NCI-H82 treated with DMSO at 0.1 percent for 48 hours (cell line): ENCODE measurements at regions not wholly inside any gene's neighbourhood (a gene's known extent, or its start where the extent isn't known, plus 50 kb on each side); places are given as distances from the start of the nearest gene placed in this dataset.
"Not testable (repeated sequence)": the region's sequence is repeated elsewhere in the genome, so short reads cannot be mapped to it uniquely, and the experiment has no call there.

Source experiments
- DNase-seq: peaks from one replicate; lab custom pipeline; 2025; ENCODE audit not compliant: unreplicated experiment; lab: John Stamatoyannopoulos, UW

DNA sequence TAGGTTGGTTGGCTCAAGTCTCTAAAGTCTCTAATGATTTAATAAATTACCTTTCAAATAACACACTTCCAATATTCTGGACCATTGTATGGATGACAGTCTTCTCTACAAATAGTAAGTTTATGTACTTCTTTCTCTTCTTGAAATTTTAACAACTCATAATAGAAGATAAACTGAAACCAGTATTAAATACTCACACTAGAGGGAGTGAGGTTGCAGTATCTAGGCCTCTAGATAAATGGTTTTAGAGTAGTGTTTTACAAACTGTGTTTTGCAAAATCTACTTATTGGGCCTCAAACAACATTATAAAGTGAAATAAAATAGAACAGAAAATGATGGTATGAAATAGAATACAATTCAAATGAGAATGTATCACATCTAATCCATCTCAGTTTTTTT, 479.9 kb upstream of the BRINP3 start:
- no peak for DNase-seq

DNA sequence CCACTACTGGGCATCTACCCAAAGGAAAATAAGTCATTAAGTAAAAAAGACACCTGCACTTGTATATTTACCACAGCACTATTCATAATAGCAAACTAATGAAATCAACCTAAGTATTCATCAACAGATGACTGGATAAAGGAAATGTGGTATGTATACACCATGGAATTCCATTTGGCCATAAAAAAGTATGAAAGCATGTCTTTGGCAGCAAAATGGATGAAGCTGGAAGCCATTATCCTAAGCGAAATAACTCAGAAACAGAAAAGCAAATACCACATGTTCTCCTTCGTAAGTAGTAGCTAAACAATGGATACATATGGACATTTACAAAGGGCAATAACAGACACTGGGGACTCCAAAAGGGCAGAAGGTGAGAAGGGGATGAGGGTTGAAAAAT, 485.7 kb upstream of the BRINP3 start:
- no peak for DNase-seq

DNA sequence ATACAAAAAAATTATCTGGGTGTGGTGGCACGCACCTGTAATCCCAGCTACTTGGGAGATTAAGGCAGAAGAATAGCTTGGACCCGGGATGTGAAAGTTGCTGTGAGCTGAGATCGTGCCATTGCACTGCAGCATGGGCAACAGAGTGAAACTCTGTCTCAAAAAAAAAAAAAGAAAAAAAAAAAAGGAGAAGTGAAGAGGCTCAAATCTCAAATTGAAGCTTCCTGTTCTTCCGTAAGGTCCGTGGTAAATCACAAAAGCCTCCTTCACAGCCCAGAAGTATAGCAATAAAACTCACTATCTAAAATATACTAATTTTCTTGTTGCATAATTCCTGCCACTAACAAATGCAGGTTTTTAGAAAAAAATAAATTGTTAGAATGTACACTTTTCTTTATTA, 498.2 kb upstream of the BRINP3 start:
- no peak for DNase-seq

DNA sequence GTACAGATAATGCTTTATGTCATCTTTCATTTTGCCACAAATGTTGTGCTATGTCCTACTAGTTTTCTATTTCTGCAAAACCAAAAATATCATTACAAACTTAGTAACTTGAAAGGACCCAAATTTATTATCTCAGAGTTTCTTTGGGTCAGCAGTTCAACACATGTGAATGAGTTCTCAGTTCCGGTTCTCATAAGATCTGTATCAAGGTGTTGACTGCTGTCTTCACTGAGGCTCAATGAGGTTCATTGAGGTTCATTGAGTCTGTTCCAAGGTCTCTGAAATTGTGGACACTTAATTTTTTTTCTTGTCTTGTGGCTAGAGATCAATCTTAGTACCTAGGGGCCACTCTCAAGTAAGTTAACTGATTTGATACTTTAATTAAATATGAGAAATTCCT, 525.1 kb upstream of the BRINP3 start:
- DNase-seq = no peak

DNA sequence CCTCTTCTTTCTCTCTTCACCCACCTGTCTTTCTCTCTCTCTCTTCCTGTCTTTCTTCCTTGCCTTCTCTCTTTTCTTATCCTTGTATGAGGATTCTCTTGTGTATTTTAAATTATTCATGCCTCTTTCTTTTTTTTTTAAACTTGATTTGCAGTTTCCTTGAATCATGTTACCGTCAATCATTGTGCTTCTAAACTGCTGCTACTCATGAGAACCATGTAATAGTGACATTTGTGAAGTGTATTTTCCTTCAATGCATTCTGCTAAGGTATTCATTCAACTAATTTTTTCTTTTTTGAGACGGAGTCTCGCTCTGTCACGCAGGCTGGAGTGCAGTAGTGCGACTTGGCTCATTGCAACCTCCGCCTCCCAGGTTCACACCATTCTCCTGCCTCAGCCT, 539.1 kb upstream of the BRINP3 start:
- no peak for DNase-seq

DNA sequence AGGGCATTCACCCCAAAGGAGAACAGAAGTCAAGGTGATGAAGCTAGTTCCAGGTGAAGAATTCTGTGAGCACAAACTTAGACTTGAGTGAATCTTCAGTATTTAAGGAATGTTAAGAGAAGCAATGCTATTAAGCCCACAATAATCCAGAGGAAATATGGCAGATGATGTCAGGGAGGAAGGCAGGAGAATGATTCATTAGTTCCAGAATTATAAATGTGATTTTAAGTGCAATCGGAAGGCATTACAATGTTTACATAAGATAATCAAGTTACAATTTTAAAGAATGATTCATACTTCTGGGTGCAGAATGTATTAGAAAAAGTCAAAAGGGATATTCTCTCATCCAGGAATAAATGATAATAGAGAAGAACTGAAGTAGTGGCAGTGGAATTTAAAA, 545.2 kb upstream of the BRINP3 start:
- DNase-seq = no peak

DNA sequence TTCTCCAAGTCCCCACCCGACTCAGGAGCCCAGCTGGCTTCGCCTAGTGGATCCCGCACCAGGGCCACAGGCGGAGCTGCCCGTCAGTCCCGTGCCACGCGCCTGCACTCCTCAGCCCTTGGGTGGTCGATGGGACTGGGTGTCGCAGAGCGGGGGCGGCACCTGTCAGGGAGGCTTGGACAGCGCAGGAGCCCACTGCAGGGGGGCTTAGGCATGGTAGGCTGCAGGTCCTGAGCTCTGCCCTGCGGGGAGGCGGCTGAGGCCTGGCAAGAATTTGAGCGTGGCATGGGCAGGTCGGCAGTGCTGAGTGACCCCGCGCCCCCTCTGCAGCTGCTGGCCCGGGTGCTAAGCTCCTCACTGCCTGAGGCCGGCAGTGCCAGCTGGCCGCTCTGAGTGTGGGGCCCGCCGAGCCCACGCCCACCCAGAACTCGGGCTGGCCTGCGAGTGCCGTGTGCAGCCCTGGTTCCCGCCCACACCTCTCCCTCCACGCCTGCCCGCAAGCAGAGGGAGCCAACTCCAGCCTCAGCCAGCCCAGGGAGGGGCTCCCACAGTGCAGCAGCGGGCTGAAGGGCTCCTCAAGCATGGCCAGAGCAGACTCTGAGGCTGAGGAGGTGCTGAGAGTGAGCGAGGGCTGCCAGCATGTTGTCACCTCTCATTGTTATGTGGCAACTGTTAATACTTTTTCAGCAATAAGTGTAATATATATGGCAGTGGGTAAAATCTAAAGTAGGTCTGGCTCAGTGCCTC, 548.4 kb upstream of the BRINP3 start:
- DNase-seq = no peak

DNA sequence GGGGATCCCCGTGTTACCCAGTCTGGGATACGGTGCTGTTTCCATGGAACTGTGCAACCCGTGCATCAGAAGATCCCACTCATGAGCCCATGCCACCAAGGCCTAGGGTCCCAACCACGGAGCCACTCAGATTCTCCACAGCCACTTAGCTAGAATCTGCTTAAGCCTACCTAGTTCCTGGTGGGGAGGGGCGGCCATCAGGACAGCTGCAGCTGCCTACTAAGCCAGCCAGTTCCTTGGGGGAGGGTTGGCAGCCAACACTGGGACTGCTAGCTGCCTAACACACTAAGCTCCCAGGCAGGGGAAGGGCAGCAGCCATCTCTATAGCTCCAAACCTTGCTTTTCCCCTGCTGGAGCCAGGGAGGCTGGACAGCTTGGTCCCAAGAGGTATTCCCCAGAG, 549.2 kb upstream of the BRINP3 start:
- DNase-seq = peak; percentile 6

DNA sequence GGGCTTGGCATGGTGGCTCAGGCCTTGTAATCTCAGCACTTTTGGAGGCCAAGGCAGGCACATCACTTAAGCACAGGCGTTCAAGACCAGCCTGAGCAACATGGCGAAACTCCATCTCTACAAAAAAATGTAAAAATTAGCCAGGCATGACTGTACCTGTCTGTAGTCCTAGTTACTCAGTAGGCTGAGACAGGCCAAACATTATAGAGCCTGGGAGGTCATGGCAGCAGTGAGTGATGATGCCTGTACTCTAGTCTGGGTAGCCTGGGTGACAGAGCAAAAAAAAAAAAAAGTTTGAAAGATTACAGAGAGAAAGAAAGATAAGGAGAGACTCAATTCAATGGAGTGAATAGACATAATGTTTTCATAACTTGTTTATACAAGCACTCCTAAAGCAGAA, 556.5 kb upstream of the BRINP3 start:
- no peak for DNase-seq

DNA sequence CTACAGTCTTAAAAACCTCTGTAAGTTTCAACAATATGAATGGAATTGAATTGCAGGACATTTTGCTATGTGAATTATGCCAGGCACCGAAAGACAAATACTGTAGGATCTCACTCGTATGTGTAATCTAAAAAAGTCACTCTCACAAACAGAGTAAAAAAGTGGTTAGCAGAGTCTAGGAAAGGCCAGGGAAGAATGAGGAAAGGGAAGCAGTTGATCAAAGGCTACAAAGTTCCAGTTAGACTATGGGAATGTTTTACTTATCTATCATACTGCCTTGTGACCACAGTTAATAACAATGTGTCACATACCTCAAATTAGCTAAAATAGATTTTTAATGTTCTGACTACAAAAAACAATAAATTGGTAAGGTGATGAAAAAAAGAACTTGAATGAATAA, 565.4 kb upstream of the BRINP3 start:
- no peak for DNase-seq

DNA sequence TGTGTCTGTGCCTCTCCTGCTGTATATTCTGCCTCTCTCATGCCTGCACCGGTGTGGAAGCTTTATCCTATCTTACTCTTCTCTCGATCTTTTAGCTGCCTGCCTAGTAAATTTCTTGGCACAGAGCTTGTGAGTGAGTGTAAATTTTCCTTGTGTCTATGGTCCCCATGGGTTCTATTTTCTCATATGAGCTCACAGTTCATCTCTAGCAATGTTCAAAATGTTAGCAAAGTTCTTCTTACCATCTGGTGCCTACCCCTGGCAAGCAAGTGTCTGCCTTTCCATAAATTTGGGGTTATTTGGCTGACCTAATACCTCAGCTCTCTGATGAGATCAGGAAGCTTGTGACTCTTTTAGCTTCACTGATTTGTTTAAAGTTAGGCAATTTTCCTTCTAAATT, 572.1 kb upstream of the BRINP3 start:
- DNase-seq = no peak

DNA sequence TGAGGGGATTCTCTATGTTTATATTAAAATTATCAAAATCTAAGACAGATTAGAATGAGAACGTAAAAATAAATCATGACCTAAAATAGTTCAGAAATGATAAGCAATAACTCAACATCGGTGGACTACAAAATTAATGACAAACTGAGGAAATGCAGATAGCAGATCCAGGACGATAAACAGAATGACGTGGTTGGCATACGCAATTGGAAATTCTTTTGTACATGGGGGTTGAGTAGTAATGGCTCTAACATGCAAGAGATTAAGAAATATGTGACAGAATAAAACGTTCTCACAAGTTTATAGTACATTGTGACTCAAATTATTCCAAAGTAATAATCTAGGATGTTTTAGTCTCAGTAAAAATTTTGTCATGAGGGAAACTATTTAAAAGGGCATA, 575.2 kb upstream of the BRINP3 start:
- no peak for DNase-seq

DNA sequence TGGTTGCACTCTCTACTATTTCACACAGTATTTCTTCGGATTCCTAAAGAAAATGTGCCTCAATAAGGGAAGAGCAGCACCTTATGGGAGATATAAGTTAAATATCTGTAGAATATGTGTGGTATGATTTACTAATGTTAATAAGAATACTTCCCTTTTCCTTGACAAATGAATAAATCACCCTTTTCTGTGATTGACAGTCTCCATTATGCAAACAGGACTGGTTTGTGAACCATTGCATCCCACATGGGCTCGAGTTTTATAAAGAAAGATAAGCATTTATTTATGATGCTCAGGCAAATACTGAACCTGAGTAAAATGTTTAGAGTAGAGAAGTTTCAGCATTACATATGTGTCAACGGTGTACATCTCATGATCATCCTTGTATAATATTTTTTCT, 587.7 kb upstream of the BRINP3 start:
- no peak for DNase-seq

DNA sequence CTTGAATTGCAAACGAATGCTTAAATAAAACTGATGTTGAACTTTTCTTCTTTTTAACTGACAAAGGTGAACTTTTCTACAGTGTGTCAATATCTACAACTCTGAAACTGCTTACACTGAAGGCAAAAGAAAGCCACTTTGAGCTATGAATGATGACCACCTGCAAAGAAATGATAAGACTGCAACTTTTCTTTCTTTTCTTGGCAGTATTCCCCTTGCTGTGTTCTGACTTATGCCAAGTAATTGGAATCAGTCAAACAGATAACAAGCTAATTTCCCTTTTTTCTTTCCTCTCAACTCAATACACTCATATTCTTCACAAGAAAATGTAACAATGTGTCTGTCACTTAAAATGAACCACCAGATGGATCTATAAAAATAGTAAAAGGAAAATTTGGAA, 588.1 kb upstream of the BRINP3 start:
- DNase-seq = no peak

DNA sequence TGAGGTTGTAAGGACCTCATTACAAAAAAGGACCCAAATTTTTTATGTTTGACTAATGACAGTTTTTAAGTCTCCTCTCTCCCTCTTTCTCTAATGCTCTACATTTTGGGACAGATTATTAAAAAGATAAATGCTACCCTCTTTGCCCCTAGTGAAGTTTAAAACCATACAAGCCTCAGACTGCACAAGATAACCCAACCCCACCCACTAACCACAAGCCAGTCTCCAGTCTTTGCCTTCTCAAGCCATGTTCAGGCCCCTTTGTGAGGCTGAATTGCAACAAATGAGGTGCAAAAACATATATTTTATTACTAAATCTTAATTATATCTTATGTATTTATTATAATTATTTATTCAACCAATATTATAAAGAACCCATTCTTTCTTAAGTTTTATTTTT, 597.2 kb upstream of the BRINP3 start:
- no peak for DNase-seq

DNA sequence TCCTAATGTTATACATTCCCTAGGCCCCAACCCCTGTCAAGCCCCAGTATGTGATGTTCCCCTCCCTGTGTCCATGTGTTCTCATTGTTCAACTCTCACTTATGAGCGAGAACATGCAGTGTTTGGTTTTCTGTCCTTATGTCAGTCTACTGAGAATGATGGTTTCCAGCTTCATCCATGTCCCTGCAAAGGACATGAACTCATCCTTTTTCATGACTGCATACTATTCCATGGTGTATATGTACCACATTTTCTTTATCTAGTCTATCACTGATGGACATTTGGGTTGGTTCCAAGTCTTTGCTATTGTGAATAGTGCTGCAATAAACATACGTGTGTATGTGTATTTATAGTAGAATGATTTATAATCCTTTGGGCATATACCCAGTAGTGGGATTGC, 605.4 kb upstream of the BRINP3 start:
- not testable (repeated sequence) for DNase-seq

DNA sequence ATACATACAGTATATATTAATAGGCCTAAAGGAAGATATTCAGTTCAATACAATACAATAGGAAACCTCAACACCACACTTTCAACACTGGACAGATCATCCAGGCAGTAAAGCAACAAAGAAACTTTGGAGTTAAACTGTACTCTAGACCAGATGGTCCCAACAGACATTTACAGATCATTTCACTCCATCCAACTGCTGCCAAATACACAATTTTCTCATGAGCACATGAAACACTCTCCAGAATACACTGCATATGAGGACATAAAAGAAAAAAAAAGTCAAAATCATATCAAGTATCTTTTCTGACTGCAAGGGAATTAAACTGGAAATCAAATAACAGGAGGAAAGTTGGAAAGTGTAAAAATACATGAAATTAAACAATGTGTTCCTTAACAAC, 607.5 kb upstream of the BRINP3 start:
- no peak for DNase-seq

DNA sequence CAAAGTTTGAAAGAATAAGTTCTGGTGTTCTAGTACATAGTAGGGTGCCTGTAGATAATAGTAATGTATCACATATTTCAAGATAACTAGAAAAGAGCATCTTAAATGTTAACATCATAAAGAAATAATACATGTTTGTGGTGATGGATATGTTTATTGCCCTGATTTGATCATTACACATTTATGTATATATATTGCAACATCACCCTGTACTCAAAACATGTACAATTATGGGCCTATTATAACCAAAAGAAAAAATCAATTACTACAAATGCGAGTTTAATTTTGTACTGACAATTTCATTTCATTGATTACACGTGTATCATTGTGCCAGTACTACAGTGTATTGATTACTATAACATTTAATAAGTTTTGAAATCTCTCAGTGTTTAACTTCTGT, 609.2 kb upstream of the BRINP3 start:
- no peak for DNase-seq

DNA sequence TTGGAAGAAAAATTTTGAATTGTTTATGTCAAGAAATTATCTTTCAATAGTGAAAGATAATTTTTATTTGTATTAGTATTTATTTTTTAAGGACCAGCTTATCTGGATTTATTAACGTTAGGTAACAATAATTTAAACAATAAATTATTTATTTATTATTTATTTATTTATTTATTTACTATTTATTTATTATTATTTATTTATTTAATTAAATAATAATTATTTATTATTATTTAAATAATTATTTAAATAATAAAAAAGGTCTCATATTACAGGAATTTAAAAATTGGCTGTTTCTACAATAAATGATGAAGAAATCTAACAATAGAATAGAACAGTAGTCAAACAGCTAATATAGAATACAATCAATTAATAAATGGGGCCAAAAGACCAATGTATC, 618.7 kb upstream of the BRINP3 start:
- DNase-seq = no peak

DNA sequence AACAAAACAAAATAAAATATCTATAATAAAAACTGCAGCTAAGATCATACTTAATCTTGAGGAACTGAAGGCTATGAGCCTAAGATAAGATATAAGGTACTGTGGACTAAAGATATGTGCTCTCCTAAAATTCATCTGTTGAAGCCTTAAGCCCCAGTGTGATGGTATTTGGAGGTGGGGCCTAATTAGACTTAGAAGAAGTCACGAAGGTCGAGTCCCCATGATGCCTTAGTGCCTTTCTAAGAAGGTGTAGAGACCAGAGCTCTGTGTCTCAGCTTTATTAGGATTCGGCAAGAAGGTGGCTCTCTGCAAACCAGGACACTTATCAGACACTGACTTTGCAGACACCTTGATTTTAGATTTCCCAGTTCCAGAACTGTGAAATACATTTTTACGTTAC, 622.0 kb upstream of the BRINP3 start:
- no peak for DNase-seq

DNA sequence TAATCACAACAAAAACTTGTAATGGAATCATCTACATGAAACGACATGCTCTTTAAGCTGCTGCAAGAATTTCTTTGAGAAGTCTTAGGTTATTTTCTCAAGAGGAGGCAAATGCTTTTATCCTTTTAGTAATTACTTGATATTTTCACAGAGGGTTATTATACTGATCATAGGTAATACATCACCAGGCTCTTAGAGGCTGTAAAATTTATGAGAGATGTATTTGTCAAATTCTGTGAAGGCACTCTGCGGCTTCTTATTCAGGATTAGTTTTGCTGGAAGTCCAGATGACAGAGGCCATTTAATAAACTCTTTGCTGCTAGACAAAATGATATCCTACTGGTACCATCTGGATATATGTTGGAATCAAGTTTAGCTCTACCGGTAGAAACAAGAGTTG, 624.3 kb upstream of the BRINP3 start:
- peak; percentile 44 for DNase-seq

DNA sequence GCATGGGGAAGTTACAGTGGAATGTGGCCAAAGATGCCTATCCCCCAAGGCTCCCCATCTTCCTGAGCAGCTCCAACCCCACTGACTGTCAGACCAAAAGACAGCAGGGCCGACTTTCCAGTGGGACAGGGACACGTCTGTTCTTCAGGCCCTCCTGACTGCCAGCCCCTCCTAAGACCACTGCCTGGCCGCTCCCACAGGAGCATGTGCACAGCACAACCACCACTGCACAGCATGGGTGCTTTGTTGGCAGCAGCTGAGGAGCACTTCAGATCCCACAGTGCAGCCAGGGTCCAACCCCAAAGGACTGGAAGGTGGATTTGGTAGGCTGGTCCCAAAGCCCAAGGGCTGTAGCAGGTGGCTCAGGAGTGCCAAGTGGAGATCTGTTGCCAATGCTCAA, 648.3 kb upstream of the BRINP3 start:
- no peak for DNase-seq

DNA sequence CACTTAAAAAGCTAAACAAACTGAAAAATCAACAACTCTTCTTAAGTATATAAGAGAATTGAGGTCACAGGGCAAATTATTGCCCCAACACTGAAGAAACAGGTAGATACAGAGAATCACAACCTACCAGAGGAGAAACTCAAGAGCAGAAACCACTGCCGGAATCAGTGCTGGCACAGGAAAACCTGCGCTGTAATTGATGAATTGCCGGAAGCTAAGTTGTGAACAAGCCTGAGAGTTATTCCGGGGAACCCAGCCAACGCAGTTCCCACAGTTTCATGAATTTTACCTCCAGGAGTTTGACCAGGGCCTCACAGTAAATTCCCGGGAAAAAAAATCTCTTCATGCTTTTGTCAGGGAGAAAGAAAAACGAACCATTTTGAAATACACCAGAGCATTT, 657.1 kb upstream of the BRINP3 start:
- no peak for DNase-seq

DNA sequence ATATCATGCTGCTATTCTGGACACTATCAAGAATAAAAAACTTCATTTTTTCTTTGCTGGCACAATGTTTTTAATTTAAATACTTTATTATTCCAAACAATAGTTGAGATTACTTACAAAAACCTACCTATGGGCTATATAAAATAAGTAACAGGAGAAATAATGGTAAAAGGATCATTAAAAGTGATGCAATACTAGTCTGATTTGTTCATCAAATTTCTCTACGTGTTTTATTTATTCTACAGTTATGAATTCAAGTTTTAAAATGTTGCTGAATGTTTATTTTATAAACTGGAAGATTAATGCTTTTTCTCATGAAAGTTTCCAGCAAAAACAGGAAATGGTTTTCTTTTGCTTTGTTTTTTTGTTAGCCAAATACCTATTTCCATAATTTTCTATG, 662.4 kb upstream of the BRINP3 start:
- no peak for DNase-seq
